HEK293 (cell line): ENCODE measurements at regions not wholly inside any gene's neighbourhood (a gene's known extent, or its start where the extent isn't known, plus 50 kb on each side); places are given as distances from the start of the nearest gene placed in this dataset.

Experiments used
- CTCF ChIA-PET: fragments of 350-600 bp; formaldehyde crosslinking; extraction: SDS; loops from one replicate; lab custom pipeline; 2021; ENCODE audit warnings: antibody characterized with exemption; lab: Yijun Ruan, JAX
- POLR2A ChIA-PET: fragments of 300-600 bp; formaldehyde crosslinking; extraction: SDS; loops from one replicate; lab custom pipeline; 2020; ENCODE audit warnings: antibody characterized with exemption, inconsistent platforms; lab: Yijun Ruan, JAX
- H3K27ac ChIP-seq: fragments of 200-500 bp; sonication (Bioruptor generic); 2 replicates; pipeline ENCODE4 v1.5.1; 2014; ENCODE audit warnings: low read depth, low read length, control low read depth, inconsistent platforms; ENCODE audit errors: extremely low read depth
- H3K36me3 ChIP-seq, 2 experiments: fragments of 200-500 bp in 1 of 2; sonication (Bioruptor generic) in 1 of 2; 1 replicate in 1 of 2; 2 replicates in 1 of 2; pipeline ENCODE4 v1.5.1; 2014 to 2017; ENCODE audit warnings: inconsistent platforms in 2 of 2, low read length in 2 of 2; ENCODE audit not compliant: control insufficient read depth in 2 of 2, insufficient read depth in 1 of 2
- H3K4me1 ChIP-seq: fragments of 200-500 bp; sonication (Bioruptor generic); 2 replicates; pipeline ENCODE4 v1.5.1; 2014; ENCODE audit warnings: mild to moderate bottlenecking, low read length, inconsistent platforms; ENCODE audit not compliant: control insufficient read depth, insufficient read depth
- H3K4me3 ChIP-seq: 2 replicates; pipeline ENCODE4 v1.5.1; 2011; ENCODE audit warnings: low read depth, mild to moderate bottlenecking, control low read depth, low read length, moderate library complexity
- H3K9me3 ChIP-seq: fragments of 200-500 bp; sonication (Bioruptor generic); 2 replicates; pipeline ENCODE4 v1.5.1; 2014; ENCODE audit warnings: low read depth, low read length, inconsistent platforms; ENCODE audit not compliant: control insufficient read depth, insufficient read depth
- BCL11A ChIP-seq: fragments of 450-650 bp; formaldehyde crosslinking; IDR thresholded peaks from 2 replicates; pipeline ENCODE4 v1.5.1; 2016; ENCODE audit warnings: low read depth, missing biosample characterization, missing genetic modification characterization
- BCL11B ChIP-seq: fragments of 450-650 bp; formaldehyde crosslinking; IDR thresholded peaks from 2 replicates; pipeline ENCODE4 v1.5.1; 2016; ENCODE audit warnings: low read depth, missing biosample characterization, missing genetic modification characterization
- CTCF ChIP-seq: fragments of 450-650 bp; formaldehyde crosslinking; IDR thresholded peaks from 2 replicates; pipeline ENCODE4 v1.5.1; 2016; ENCODE audit warnings: missing biosample characterization, missing genetic modification characterization
- GLI2 ChIP-seq: fragments of 450-650 bp; formaldehyde crosslinking; IDR thresholded peaks from 2 replicates; pipeline ENCODE4; 2017; ENCODE audit warnings: missing biosample characterization, missing genetic modification characterization, low read depth, borderline replicate concordance
- IKZF3 ChIP-seq: fragments of 450-650 bp; IDR thresholded peaks from 2 replicates; pipeline ENCODE4 v1.5.0; 2018; ENCODE audit warnings: missing biosample characterization, mild to moderate bottlenecking, missing genetic modification characterization, moderate library complexity
- MEIS1 ChIP-seq: sonication (generic); formaldehyde crosslinking; IDR thresholded peaks from 2 replicates; pipeline ENCODE4 v1.8.1; 2022; ENCODE audit warnings: missing genetic modification reagents, mild to moderate bottlenecking, borderline replicate concordance
- PBX3 ChIP-seq: sonication (generic); formaldehyde crosslinking; IDR thresholded peaks from 2 replicates; pipeline ENCODE4 v1.8.1; 2022; ENCODE audit warnings: mild to moderate bottlenecking, moderate library complexity, missing genetic modification reagents
- REPIN1 ChIP-seq: fragments of 450-650 bp; formaldehyde crosslinking; IDR thresholded peaks from 2 replicates; pipeline ENCODE4 v1.5.1; 2017; ENCODE audit warnings: missing biosample characterization, missing genetic modification characterization, low read depth
- SETDB1 ChIP-seq: IDR thresholded peaks from one replicate; pipeline ENCODE4 v1.6.1; 2017; ENCODE audit warnings: mild to moderate bottlenecking, low read length, moderate library complexity, mixed read lengths; ENCODE audit not compliant: insufficient read length
- SP7 ChIP-seq: fragments of 450-650 bp; formaldehyde crosslinking; IDR thresholded peaks from 2 replicates; pipeline ENCODE4 v1.5.1; 2016; ENCODE audit warnings: missing biosample characterization, missing genetic modification characterization
- ZBTB8A ChIP-seq: fragments of 450-650 bp; formaldehyde crosslinking; IDR thresholded peaks from 2 replicates; pipeline ENCODE4 v1.5.1; 2016; ENCODE audit warnings: missing biosample characterization, missing genetic modification characterization
- ZNF132 ChIP-seq: fragments of 450-650 bp; formaldehyde crosslinking; IDR thresholded peaks from 2 replicates; pipeline ENCODE4 v1.5.1; 2017; ENCODE audit warnings: missing biosample characterization, missing genetic modification characterization, borderline replicate concordance
- ZNF138 ChIP-seq: fragments of 450-650 bp; formaldehyde crosslinking; IDR thresholded peaks from 2 replicates; pipeline ENCODE4 v1.5.1; 2016; ENCODE audit warnings: missing biosample characterization, missing genetic modification characterization, borderline replicate concordance
- ZNF184 ChIP-seq: fragments of 450-650 bp; IDR thresholded peaks from 2 replicates; pipeline ENCODE4 v1.5.1; 2018; ENCODE audit warnings: missing biosample characterization, mild to moderate bottlenecking, missing genetic modification characterization
- ZNF211 ChIP-seq: fragments of 450-650 bp; formaldehyde crosslinking; IDR thresholded peaks from 2 replicates; pipeline ENCODE4 v1.5.1; 2016; ENCODE audit warnings: low read depth, missing biosample characterization, missing genetic modification characterization
- ZNF248 ChIP-seq: fragments of 450-650 bp; formaldehyde crosslinking; IDR thresholded peaks from 2 replicates; pipeline ENCODE4 v1.5.1; 2017; ENCODE audit warnings: missing biosample characterization, missing genetic modification characterization
- ZNF26 ChIP-seq: fragments of 450-650 bp; formaldehyde crosslinking; IDR thresholded peaks from 2 replicates; pipeline ENCODE4 v1.5.1; 2016; ENCODE audit warnings: missing biosample characterization, missing genetic modification characterization
- ZNF292 ChIP-seq: fragments of 450-650 bp; formaldehyde crosslinking; IDR thresholded peaks from 2 replicates; pipeline ENCODE4 v1.5.1; 2016; ENCODE audit warnings: low read depth, missing biosample characterization, missing genetic modification characterization, borderline replicate concordance
- ZNF302 ChIP-seq: fragments of 450-650 bp; formaldehyde crosslinking; IDR thresholded peaks from 2 replicates; pipeline ENCODE4 v1.5.1; 2016; ENCODE audit warnings: missing biosample characterization, missing genetic modification characterization, low read depth
- ZNF324 ChIP-seq: fragments of 450-650 bp; formaldehyde crosslinking; IDR thresholded peaks from 2 replicates; pipeline ENCODE4 v1.5.1; 2016; ENCODE audit warnings: missing biosample characterization, missing genetic modification characterization
- ZNF394 ChIP-seq: fragments of 450-650 bp; formaldehyde crosslinking; IDR thresholded peaks from 2 replicates; pipeline ENCODE4 v1.5.1; 2016; ENCODE audit warnings: missing biosample characterization, missing genetic modification characterization, mild to moderate bottlenecking, moderate library complexity, borderline replicate concordance
- ZNF549 ChIP-seq: fragments of 450-650 bp; IDR thresholded peaks from 2 replicates; pipeline ENCODE4 v1.5.1; 2018; ENCODE audit warnings: missing biosample characterization, missing genetic modification characterization, mild to moderate bottlenecking, inconsistent platforms, moderate library complexity
- ZNF585B ChIP-seq: fragments of 450-650 bp; formaldehyde crosslinking; IDR thresholded peaks from 2 replicates; pipeline ENCODE4 v1.5.1; 2016; ENCODE audit warnings: missing biosample characterization, missing genetic modification characterization
- ZNF610 ChIP-seq: fragments of 450-650 bp; formaldehyde crosslinking; IDR thresholded peaks from 2 replicates; pipeline ENCODE4 v1.5.1; 2016; ENCODE audit warnings: missing biosample characterization, missing genetic modification characterization, borderline replicate concordance
- ZNF645 ChIP-seq: fragments of 450-650 bp; formaldehyde crosslinking; IDR thresholded peaks from 2 replicates; pipeline ENCODE4; 2016; ENCODE audit warnings: missing biosample characterization, missing genetic modification characterization
- ZNF660 ChIP-seq: fragments of 450-650 bp; IDR thresholded peaks from 2 replicates; pipeline ENCODE4 v1.5.1; 2018; ENCODE audit warnings: missing biosample characterization, mild to moderate bottlenecking, missing genetic modification characterization
- ZNF692 ChIP-seq: fragments of 450-650 bp; formaldehyde crosslinking; IDR thresholded peaks from 2 replicates; pipeline ENCODE4 v1.5.1; 2016; ENCODE audit warnings: missing biosample characterization, missing genetic modification characterization
- ZNF768 ChIP-seq: fragments of 450-650 bp; formaldehyde crosslinking; IDR thresholded peaks from 2 replicates; pipeline ENCODE4 v1.5.1; 2018; ENCODE audit warnings: missing biosample characterization, mild to moderate bottlenecking, missing genetic modification characterization
- ZNF792 ChIP-seq: fragments of 450-650 bp; formaldehyde crosslinking; IDR thresholded peaks from 2 replicates; pipeline ENCODE4 v1.5.1; 2016; ENCODE audit warnings: missing biosample characterization, missing genetic modification characterization
- ZNF843 ChIP-seq: fragments of 450-650 bp; formaldehyde crosslinking; IDR thresholded peaks from 2 replicates; pipeline ENCODE4 v1.5.1; 2016; ENCODE audit warnings: missing biosample characterization, missing genetic modification characterization
- ZXDB ChIP-seq: fragments of 450-650 bp; formaldehyde crosslinking; IDR thresholded peaks from 2 replicates; pipeline ENCODE4 v1.5.1; 2016; ENCODE audit warnings: missing biosample characterization, missing genetic modification characterization

- no peaks in the 10 kb centered on the region for H3K36me3 ChIP-seq
- no peak for TF ChIP-seq ZNF324 (tag by site-specific recombination)
- no peak for TF ChIP-seq ZNF132 (tag by site-specific recombination)
- TF ChIP-seq ZNF184: no peak
- TF ChIP-seq ZNF138 (tag by site-specific recombination): no peak
- no peak for TF ChIP-seq ZNF843 (tag by site-specific recombination)
- TF ChIP-seq ZBTB8A (tag by site-specific recombination): no peak
- no peak for TF ChIP-seq REPIN1
- no peak for TF ChIP-seq BCL11A (tag by site-specific recombination)
- TF ChIP-seq IKZF3 (tag by site-specific recombination): no peak
- TF ChIP-seq ZNF645 (tag by site-specific recombination): no peak
- TF ChIP-seq ZNF692: no peak
- no peak for TF ChIP-seq ZNF26
- TF ChIP-seq SETDB1: no peak
- TF ChIP-seq ZNF248 (tag by site-specific recombination): no peak
- TF ChIP-seq ZNF610 (tag by site-specific recombination): no peak
- no peak for TF ChIP-seq ZNF660 (tag by site-specific recombination)
- H3K9me3 ChIP-seq: no peaks in the 10 kb centered on the region
- no peak overlapping the region for H3K4me3 ChIP-seq
- no peak overlapping the region for H3K27ac ChIP-seq
- ChIA-PET CTCF (no interaction called here), POLR2A (no interaction called here)
- H3K4me1 ChIP-seq: no peaks in the 10 kb centered on the region
These were observed 392.5 kb upstream of the ATP11B start for GRCh38 chr3:182400838-182401237.

- POLR2A ChIA-PET: no interaction called here
- H3K36me3 ChIP-seq: no peaks in the 10 kb centered on the region
- no peak overlapping the region for H3K4me3 ChIP-seq
- H3K27ac ChIP-seq: no peak overlapping the region
- H3K9me3 ChIP-seq: no peaks in the 10 kb centered on the region
- no peaks in the 10 kb centered on the region for H3K4me1 ChIP-seq
- CTCF ChIA-PET: interaction anchor here (0.6 to 0.7 kb wide), 2 partner anchors 86 to 260 kb away, joined by 3 to 5 read pairs; no protein-coding TSS in a partner anchor
- TF ChIP-seq SP7: no peak
- TF ChIP-seq ZNF549 (tag by site-specific recombination): no peak
- TF ChIP-seq ZNF768 (tag by site-specific recombination): no peak
- TF ChIP-seq REPIN1: no peak
- no peak for TF ChIP-seq CTCF (tag by site-specific recombination)
- no peak for TF ChIP-seq ZBTB8A (tag by site-specific recombination)
- TF ChIP-seq ZNF792: no peak
- TF ChIP-seq ZNF394: no peak
- no peak for TF ChIP-seq ZXDB (tag by site-specific recombination)
- no peak for TF ChIP-seq ZNF302 (tag by site-specific recombination)
- TF ChIP-seq BCL11B (tag by site-specific recombination): no peak
- no peak for TF ChIP-seq ZNF585B
- no peak for TF ChIP-seq ZNF660 (tag by site-specific recombination)
- no peak for TF ChIP-seq ZNF211
- TF ChIP-seq MEIS1 (CRISPR knock-in tag): no peak
- TF ChIP-seq PBX3: no peak
- no peak for TF ChIP-seq GLI2 (tag by site-specific recombination)
- no peak for TF ChIP-seq ZNF292 (tag by site-specific recombination)
These were observed 389.3 kb upstream of the ATP11B start for GRCh38 chr3:182404031-182404430.
